T-helper 2 cell treated with Interferon-gamma antibody and Interleukin-4, amounts not matched to agents 100 ng/mL and 5 ng/mL, for 36 hours (primary cell): ENCODE measurements at regions not wholly inside any gene's neighbourhood (a gene's known extent, or its start where the extent isn't known, plus 50 kb on each side); places are given as distances from the start of the nearest gene placed in this dataset.

Experiments used
- intact Hi-C: fragments of 100-400 bp; cut with micrococcal nuclease; formaldehyde crosslinking; loops from one replicate; pipeline ENCODE4 v1.15.1; 2023

DNA sequence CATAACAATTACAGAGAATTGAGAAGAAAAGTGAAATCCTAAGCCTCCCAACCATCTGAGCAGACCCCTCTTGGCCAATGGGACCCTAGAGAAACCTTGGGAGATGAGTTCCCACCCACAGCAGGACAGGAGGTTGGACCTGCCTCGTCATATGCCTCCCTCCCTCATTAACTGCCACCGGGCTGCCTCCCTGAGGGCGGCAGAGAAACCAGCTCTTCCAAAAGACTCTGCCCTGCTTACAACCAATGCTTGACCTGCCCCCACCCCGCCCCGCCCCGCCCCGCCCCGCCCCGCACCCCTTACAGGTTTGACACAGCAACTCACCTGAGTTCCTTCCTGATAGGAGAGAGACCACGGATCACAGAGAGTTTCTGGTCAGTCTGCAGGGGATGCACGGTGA is 86.1 kb downstream of the ADRA2C start:
- intact Hi-C loops, result no loop called here

DNA sequence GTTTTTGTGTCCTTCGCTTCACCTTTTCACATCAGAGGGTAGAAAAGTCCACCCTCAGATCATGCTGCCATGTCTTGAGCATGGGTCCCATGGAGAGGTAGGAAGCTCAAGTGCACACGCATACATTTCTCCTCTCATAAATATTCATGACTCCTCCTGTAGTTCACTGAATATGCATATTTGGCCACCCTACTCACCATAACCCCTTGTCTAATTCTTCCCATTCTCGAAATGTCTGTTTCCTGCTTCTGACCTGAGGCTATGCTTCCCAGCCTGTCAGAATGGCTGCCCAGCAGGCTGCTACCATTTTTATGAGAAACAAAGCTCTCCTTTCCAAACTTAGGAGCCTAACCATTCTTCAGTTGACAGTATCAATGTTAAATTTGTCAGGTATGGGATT is 86.5 kb downstream of the ADRA2C start:
- intact Hi-C loops, result no loop called here

GRCh38 chr4:3853388-3854035 is 87.3 kb downstream of the ADRA2C start:
- intact Hi-C loops, result no loop called here

GRCh38 chr4:3854661-3855060 is 88.5 kb downstream of the ADRA2C start:
- intact Hi-C loops, result no loop called here

- intact Hi-C loops, result no loop called here
These were observed 89.5 kb downstream of the ADRA2C start for GRCh38 chr4:3855646-3856045.

GRCh38 chr4:3856604-3857204 is 90.5 kb downstream of the ADRA2C start:
- intact Hi-C loops, result no loop called here

GRCh38 chr4:3857269-3857926 is 91.2 kb downstream of the ADRA2C start:
- intact Hi-C loops, result no loop called here

DNA sequence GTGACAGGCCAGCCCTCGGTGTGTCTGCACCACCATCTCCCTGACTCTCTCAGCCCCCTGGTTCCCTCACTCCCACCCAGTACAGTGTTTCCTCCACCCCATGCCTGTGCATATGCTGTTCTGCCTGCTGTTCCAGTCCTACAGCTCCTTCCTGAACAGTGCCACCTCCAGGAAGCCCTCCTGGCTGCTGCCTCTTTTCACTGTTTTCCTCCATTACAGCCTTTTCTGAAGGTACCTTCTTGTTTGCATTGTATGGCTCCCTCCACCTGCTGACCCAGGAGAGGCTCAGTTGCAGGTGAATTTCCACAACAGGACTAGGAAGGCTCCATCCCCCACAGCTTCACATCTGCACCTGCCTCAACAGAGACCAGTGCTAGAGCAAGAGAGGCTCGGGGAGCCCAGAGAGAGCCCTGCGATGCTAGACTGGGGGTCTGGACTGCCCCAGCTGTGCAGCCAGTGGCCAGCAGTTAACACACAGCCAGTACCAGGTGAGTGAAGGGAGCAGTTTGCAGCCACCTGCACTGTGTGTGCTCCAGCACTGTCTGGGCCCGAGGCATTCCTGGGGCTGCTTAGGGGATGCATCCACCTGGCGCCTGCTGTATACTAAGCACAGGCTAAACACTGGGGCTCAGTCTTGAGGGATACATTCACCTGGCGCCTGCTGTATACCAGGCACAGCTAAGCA is 92.0 kb downstream of the ADRA2C start:
- intact Hi-C loops, result no loop called here

GRCh38 chr4:3858765-3859388 is 92.7 kb downstream of the ADRA2C start:
- intact Hi-C loops, result no loop called here

GRCh38 chr4:3859571-3859970 is 93.4 kb downstream of the ADRA2C start:
- intact Hi-C loops, result no loop called here

DNA sequence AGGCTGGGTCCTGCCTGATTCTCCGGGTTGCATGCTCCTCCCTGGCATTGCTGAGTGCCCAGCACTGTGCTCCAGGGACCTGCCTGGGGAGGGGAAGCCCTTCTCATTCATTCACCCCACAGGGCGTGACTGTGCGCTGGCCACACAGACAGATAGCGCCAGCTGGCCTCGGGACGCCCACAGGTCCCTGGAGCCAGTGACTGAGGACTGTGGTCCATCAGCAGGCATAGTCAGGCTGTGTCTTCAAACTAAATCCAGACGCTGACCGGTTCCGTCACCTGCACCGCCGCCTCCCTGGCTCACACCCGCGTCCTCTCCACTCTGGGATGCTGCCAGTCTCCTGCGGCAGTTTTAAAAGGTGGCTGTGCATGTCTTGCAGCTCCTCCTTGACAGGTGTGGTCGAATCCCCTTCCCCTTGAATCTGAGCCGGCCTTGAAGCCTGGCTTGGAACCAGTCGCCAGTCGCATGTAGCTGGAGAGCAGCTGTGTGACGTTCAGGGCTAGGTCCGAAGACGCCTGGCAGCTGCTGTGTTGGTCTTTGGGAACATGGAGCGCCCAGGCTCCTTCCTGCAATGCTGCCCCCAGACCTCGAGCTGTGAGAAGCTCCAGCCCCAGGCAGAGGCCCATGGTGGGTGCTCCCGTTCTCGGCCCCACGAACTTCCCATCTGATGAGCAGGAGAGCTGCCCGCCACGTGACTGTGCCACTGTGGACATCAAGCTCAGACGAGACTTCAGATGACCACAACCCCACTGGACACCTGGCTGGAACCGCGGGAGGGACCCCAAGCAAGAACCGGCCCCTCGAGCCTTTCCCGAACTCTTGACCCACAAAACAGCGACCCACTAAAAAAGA is 94.1 kb downstream of the ADRA2C start:
- intact Hi-C loops, result no loop called here

DNA sequence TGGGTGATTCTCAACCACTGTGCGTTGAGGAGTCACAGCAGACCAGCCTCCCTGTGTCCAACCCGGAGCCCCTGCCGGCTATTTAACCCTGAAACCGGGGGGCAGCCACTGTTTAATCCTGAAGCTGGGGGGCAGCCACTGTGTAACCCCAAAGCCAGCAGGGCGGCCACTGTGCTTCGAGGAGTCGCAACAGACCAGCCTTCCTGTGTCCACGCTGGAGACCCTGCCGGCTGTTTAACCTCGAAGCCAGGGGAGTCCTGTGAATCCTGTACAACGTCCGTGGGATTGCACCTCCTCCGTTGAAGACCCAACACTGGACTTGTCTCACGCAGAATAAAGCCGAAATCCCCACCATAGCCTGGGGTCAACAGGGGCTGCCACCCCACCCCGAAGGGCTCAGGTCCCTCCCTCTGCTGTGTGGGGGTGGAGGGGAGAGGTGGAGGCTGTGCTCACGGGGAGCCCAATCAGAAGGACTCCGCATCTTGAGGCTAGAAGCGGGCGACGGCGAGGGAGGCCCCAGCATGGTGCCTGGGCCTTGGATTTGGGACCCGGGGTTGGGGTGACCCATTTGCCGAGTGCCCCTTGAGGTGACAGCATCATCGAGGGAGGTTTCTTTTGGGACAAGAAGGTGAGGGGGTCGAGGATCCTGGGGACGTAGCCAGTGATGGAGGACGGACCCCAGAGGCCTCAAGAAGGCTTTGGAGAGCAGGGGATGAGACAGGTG is 94.9 kb downstream of the ADRA2C start:
- intact Hi-C loops, result no loop called here

DNA sequence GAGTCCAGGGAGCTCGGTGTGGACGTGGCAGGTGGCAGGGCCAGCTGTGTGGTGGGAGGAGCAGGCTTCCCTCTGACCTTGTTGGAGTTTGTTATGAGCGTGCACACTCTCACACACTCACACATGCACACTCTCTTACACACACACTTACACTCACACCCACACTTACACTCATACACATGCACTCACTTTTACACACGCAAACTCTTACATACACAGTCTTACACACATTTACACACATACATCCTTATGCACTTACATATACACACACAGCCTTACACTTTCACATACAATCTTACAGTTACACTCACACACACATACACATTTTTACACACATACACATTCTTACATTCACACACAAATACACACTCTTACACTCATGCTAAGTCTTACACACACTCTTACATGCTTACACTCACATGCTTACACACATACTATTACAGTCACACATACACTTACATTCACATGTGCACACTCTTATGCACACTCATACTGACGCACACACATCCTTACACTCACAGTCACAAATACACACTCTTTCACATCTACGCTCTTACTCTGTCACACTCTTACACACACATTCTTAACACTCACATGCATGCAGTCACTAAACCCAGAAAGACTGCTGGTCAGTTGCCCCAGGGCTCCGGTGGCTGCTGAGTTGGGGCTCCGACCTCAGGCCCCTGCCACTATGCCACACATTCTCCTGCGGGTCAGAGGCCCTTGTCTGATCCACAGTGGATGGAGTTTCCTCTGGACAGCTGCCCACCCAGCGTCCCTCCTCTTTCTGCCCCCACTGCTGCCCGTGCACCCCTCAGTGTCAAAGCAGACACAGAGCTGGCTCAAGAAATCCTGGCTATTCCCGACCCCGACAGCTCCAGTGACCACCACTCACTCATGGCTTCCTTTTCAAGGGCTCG is 95.8 kb downstream of the ADRA2C start:
- intact Hi-C loops, result no loop called here

DNA sequence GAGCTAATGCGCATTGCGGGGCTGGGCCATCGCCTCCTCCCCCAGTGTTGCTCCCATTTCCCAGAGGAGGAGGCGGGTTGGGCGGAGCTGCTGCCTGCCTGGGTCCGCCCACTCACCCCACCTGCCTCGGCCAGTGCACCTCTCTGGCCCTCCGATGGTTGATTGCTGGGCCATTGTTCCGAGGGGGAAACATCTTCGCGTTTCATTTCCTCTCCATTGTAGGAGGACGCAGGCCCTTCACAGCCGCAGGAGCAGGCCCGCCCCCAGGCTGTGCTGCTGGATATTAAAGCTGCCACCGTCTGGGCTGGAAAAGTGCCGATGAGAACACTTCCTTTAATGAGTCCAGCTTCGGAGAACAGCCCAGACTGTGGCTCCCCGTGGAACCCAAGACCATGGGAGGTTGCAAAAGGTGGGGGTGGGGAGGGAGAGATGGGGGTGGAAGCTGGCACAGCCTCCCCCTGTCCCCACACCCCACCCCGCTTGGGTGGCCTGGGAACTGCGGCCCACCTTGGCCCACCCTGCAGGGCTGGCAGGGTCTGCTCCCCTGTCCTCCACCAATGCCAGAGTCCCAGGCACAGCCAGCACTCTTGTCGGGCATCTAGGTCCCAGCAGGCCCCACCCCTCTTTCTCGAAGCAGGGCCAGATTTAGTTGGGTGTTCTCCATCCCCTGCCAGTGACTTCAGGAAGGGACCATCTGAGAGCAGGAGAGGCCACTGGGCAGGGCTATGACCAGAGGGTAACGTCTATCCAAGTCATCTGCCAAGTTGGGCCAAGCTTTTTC is 96.6 kb downstream of the ADRA2C start:
- intact Hi-C loops, result no loop called here

DNA sequence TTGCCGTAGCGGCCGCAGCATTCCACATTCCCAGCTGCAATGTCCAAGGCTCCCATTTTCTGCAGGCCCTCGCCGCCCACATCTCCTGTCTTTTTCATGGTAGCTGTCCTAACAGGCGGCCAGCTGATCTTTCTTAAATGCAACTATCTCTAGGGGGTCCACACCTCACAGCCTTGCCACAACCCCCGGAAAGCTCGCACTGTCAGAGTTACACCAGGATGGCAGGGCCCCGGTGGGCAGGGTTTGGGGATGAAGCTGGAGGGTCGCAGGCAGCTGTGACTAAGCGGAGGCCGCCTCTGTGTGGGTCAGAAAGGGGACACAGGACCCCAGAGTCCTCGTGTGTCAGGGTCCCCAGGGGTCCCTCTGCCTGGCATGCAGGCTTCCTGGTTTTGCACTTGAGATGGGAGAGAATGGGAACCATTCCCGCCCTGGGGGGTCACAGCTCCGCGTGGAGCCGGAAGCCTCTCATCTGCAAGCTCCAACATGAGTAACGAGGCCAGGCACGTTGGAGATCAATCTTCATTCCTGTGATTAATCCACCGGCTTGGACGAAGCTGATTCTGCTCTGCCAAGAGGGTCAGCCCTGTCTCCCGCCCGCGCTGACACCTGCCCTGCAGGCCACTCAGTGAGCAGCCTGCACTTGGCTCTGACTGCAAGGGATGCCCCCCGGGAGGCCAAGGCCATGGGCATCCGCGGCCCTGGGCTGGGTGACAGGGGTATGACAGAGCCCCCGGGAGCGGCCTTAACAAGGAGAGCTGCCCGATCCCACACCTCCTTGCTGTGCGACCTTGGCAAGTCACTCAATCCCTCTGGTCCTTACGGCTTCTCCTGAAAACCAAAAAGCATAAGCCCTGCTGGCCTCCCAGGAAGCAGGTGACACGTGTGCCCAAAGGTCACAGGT is 97.9 kb downstream of the ADRA2C start:
- intact Hi-C loops, result no loop called here

DNA sequence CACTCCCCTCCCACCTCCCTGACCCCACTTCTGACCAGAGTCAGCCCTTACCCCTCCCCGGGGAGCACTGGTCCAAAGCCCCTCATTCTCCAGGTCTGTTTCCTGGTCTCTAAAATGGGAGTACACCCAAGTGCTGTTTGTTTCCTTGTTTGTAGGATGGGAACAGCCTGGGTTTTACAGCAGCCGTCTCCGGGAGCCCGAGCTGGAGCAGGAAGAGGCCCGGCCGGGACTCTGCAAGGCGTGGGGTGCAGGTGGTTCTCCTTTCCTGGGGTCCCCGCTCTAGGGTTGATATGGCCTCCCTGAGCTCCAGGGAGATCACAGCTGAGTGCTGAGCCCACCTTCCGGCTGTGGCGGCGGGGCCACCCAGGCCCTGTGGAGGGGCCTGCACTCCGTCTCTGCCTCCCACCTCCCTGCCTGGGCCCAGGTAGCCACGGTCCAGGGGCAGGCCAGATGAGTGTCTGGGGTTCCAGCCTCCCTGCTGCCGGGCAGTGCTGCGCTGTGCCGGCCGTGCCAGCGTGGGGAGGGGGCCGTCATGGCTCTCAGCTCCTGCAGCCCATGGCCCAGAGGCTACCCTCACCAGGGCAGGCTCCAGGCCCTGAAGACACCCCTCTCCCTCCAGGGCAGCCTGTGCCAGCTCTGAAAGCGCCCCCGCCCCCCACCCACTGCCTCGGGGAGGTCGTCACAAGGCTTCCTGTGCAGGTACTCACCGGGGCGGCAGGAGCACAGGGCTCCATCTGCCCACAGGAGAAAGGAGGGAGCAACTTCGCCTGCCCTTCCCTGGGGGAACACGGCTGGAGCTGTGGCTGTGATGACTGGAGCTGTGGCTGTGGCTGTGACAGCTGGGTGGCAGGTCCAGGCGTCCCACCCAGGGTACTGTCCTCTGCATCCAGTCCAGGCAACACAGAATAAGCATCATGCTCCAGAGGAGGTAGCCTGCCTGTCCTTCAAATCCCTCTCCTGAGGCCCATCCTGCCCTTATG is 98.8 kb downstream of the ADRA2C start:
- intact Hi-C loops, result no loop called here
